WI38 (cell line): ENCODE measurements at regions not wholly inside any gene's neighbourhood (a gene's known extent, or its start where the extent isn't known, plus 50 kb on each side); places are given as distances from the start of the nearest gene placed in this dataset.

Source experiments
- H3K4me3 ChIP-seq: 2 replicates; pipeline ENCODE4 v1.5.1; 2011; ENCODE audit warnings: low read depth, mild to moderate bottlenecking, control low read depth, low read length
- CTCF ChIP-seq: IDR thresholded peaks from 2 replicates; pipeline ENCODE4 v1.5.1; 2012; ENCODE audit warnings: low read depth, mild to moderate bottlenecking, control low read depth, low read length

GRCh38 chr1:213387380-213388015 lies 336.5 kb downstream of the RPS6KC1 start:
- TF ChIP-seq CTCF, result no peak
- H3K4me3 ChIP-seq, result no peak overlapping the region

- no peak overlapping the region for H3K4me3 ChIP-seq
- TF ChIP-seq CTCF, result no peak
Observed at GRCh38 chr1:213388199-213388598, 337.2 kb downstream of the RPS6KC1 start.

DNA sequence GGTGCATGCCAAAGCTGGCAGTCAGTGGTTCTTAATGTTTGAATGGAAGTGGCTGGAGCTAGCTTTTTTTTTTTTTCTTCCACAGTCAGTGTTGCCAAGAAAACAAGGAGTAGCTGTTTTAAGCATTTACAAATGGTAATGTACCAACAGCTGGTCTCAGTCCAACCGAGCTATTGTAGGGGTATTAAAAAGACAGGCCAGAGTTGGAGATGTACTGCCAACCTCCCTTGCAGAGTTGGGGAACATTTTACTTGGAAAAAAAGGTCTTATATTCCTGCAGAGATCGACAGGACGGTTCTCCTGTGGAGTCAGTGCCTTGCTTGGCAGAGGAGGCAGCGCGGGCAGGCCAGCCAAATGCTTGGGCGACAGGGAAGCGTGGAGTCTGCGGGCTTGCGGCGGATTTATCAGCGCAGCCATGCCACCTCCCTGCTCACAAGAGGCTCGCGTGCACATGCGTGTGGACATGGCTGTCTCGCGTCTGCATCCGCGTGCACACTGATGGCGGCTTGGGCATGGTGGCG lies 338.1 kb downstream of the RPS6KC1 start:
- H3K4me3 ChIP-seq, result no peak overlapping the region
- no peak for TF ChIP-seq CTCF

DNA sequence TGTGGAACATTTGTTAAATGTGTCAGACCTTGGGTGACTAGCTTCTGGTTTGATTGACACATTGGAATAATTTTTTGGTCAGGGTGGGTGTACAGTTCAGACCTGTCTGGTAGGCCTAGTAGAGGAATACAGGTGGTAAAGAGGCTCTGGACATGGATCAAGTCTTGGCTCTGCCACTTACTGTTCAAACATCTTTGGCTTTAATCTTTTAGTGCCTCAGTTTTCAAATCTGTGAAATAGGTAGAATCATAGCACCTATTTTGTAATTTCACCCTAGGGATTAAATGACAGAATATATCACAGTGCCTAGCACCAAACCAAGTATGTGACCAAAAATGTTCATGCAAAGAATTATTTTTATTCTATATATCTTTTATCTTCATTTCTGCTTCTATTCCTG lies 340.4 kb downstream of the RPS6KC1 start:
- no peak for TF ChIP-seq CTCF
- H3K4me3 ChIP-seq, result no peak overlapping the region

- TF ChIP-seq CTCF, result no peak
- H3K4me3 ChIP-seq, result no peak overlapping the region
Observed at GRCh38 chr1:213393860-213394259, 342.8 kb downstream of the RPS6KC1 start.

GRCh38 chr1:213394837-213395236 lies 343.8 kb downstream of the RPS6KC1 start:
- no peak for TF ChIP-seq CTCF
- no peak overlapping the region for H3K4me3 ChIP-seq

DNA sequence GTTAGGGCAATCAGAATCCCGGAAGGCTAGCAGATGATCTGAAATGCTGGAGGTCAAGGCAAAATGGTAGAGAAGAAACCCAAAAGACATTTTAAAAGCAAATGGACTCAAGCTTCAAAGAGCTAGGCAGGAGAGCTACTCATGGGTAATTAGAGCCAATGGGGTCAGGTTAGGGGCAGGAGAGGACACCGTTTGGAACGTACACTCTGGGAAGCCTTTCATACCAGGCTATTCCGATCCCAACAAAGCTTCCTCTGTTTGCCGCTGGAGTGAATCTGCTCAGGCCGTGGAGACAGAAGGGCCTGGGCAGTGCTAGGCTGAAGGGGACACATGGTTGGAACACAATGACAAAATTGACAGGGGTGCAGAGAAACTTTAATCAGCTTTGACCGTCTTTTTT lies 346.6 kb downstream of the RPS6KC1 start:
- no peak overlapping the region for H3K4me3 ChIP-seq
- no peak for TF ChIP-seq CTCF
